CD4-positive, alpha-beta T cell (primary cell): ENCODE measurements at regions not wholly inside any gene's neighbourhood (a gene's known extent, or its start where the extent isn't known, plus 50 kb on each side); places are given as distances from the start of the nearest gene placed in this dataset.

ENCODE experiments used
- ATAC-seq: fragments of 200-7000 bp; cut with Tn5 transposase; one replicate; pipeline ENCODE4 v1.10.0; 2022; ENCODE audit warnings: mild to moderate bottlenecking; ENCODE audit not compliant: poor library complexity
- CTCF ChIA-PET: fragments of 350-600 bp; sonication (Branson Sonifier 250); formaldehyde crosslinking; loops from one replicate; lab custom pipeline; 2021; ENCODE audit warnings: antibody characterized with exemption, inconsistent platforms; lab: Charles Lee
- POLR2A ChIA-PET: fragments of 350-600 bp; sonication (Branson Sonifier 250); formaldehyde crosslinking; loops from one replicate; lab custom pipeline; 2021; ENCODE audit warnings: antibody characterized with exemption, inconsistent platforms; lab: Charles Lee
- DNase-seq, 14 experiments: peaks; one replicate each; pipeline ENCODE4 v3.0.0-alpha.2; 2013 to 2020; ENCODE audit warnings: mixed read lengths in 2 of 14
- H3K27ac ChIP-seq, 2 donors: one replicate each; pipeline versions ENCODE4 v1.5.1 to v1.7.0; 2013; ENCODE audit warnings: low read length in 2 of 2, low read depth in 1 of 2, mild to moderate bottlenecking in 1 of 2
- H3K27me3 ChIP-seq, 2 experiments: 1 replicate in 1 of 2; 2 replicates in 1 of 2; pipeline versions ENCODE4 v1.6.1 to v1.7.0; 2013; ENCODE audit warnings: low read length in 2 of 2, control low read depth in 1 of 2, mild to moderate bottlenecking in 1 of 2, moderate library complexity in 1 of 2; ENCODE audit not compliant: insufficient read depth in 2 of 2, control insufficient read depth in 1 of 2
- H3K36me3 ChIP-seq: one replicate; pipeline ENCODE4 v1.6.1; 2013; ENCODE audit warnings: low read length, control low read depth; ENCODE audit not compliant: insufficient read depth
- H3K4me1 ChIP-seq: one replicate; pipeline ENCODE4 v1.6.1; 2013; ENCODE audit warnings: low read length, control low read depth; ENCODE audit not compliant: insufficient read depth
- H3K4me3 ChIP-seq: one replicate; pipeline ENCODE4 v1.5.1; 2013; ENCODE audit warnings: mild to moderate bottlenecking, low read length, moderate library complexity
- H3K9me3 ChIP-seq, 2 experiments: 1 replicate in 1 of 2; 2 replicates in 1 of 2; pipeline versions ENCODE4 v1.6.1 to v1.7.0; 2013; ENCODE audit warnings: low read length in 2 of 2, mild to moderate bottlenecking in 2 of 2, control low read depth in 1 of 2, moderate library complexity in 1 of 2; ENCODE audit not compliant: control insufficient read depth in 1 of 2, insufficient read depth in 1 of 2
- H3K27ac Mint-ChIP-seq: one replicate; pipeline ENCODE4 v1.8.0; 2020; ENCODE audit warnings: mixed read lengths
- H3K27me3 Mint-ChIP-seq: one replicate; pipeline ENCODE4 v1.8.0; 2021; ENCODE audit warnings: mixed read lengths
- H3K36me3 Mint-ChIP-seq: one replicate; pipeline ENCODE4 v1.8.0; 2021; ENCODE audit warnings: low read depth, mixed read lengths
- H3K4me1 Mint-ChIP-seq: one replicate; pipeline ENCODE4 v1.8.0; 2021; ENCODE audit warnings: low read depth, mixed read lengths
- H3K4me3 Mint-ChIP-seq: one replicate; pipeline ENCODE4 v1.8.0; 2020; ENCODE audit warnings: mild to moderate bottlenecking, mixed read lengths
- H3K9me3 Mint-ChIP-seq: one replicate; pipeline ENCODE4 v1.8.0; 2020; ENCODE audit warnings: mixed read lengths
- intact Hi-C, 2 experiments: fragments of 100-400 bp; cut with DNase I in 1 of 2; cut with micrococcal nuclease in 1 of 2; formaldehyde crosslinking; loops; one replicate each; pipeline versions ENCODE4 v1.15.1 to v1.9.0; 2023 to 2025; cut with DNase I, micrococcal nuclease
- TF ChIP-seq, protein P1 (sequence below): fragments of 200-600 bp; IDR thresholded peaks from one replicate; pipeline ENCODE4 v1.8.0; 2022; ENCODE audit warnings: antibody characterized with exemption, mild to moderate bottlenecking

DNA sequence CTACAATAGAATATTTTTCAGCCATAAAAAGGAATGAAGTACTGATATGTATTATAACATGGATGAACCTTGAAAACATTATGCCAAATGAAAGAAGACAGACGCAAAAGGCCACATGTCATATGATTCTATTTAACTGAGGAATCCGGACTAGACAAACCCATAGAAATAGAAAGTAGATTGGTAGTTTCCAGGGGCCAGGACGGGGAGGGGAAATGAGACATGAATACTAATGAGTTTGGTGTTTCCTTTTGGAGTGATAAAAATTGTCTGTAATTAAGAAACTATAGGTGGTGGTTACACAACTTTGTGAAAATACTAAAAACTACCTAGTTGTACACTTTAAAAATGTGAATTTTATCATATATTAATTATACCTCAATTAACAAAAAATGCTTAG lies 247.6 kb downstream of the BCAT1 start:
- ChIA-PET POLR2A (no interaction called here), CTCF (no interaction called here)
- Mint-ChIP-seq H3K27ac (no peak overlapping the region), H3K4me1 (no peaks in the 10 kb centered on the region), H3K27me3 (no peaks in the 10 kb centered on the region), H3K36me3 (no peaks in the 10 kb centered on the region), H3K9me3 (no peaks in the 10 kb centered on the region), H3K4me3 (no peak overlapping the region)
- no peaks in the 10 kb centered on the region for H3K27me3 ChIP-seq
- DNase-seq = no peak
- intact Hi-C loops = no loop called here
- no peaks in the 10 kb centered on the region for H3K9me3 ChIP-seq
- H3K27ac ChIP-seq = no peak overlapping the region
- H3K36me3 ChIP-seq = no peaks in the 10 kb centered on the region
- no peaks in the 10 kb centered on the region for H3K4me1 ChIP-seq
- no peak overlapping the region for H3K4me3 ChIP-seq
- no peak for ATAC-seq
- TF ChIP-seq, protein P1, sequence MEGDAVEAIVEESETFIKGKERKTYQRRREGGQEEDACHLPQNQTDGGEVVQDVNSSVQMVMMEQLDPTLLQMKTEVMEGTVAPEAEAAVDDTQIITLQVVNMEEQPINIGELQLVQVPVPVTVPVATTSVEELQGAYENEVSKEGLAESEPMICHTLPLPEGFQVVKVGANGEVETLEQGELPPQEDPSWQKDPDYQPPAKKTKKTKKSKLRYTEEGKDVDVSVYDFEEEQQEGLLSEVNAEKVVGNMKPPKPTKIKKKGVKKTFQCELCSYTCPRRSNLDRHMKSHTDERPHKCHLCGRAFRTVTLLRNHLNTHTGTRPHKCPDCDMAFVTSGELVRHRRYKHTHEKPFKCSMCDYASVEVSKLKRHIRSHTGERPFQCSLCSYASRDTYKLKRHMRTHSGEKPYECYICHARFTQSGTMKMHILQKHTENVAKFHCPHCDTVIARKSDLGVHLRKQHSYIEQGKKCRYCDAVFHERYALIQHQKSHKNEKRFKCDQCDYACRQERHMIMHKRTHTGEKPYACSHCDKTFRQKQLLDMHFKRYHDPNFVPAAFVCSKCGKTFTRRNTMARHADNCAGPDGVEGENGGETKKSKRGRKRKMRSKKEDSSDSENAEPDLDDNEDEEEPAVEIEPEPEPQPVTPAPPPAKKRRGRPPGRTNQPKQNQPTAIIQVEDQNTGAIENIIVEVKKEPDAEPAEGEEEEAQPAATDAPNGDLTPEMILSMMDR = no peak

DNA sequence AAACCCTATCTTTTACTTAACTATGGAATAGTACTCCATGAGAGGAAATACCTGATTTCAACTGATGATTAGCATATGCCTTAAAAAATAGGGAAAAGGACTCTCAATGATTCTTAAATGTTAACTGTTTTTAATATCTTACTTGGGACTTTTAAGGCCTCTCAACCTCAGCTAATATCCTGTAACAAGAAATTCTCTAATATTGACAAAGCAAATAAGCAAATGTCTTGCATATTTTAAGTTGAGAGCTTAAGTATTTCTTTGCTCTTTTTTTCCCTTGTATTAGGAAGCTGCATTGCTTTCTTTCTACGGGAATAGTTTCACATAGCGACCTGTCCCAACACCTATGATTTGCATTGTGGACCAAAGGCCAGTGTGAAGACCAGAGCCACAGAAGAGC lies 249.9 kb downstream of the BCAT1 start:
- intact Hi-C loops = loop anchor here in 1 of 2 experiments (5.0 to 10.0 kb wide), 2 partner anchors 793 to 1464 kb away; no protein-coding TSS in a partner anchor
- no peak overlapping the region for H3K27ac Mint-ChIP-seq
- no peak overlapping the region for H3K4me3 Mint-ChIP-seq
- no peak for ATAC-seq
- ChIA-PET POLR2A (no interaction called here), CTCF (no interaction called here)
- no peaks in the 10 kb centered on the region for H3K9me3 Mint-ChIP-seq
- no peaks in the 10 kb centered on the region for H3K27me3 Mint-ChIP-seq
- no peaks in the 10 kb centered on the region for H3K4me1 ChIP-seq
- no peaks in the 10 kb centered on the region for H3K9me3 ChIP-seq
- H3K27me3 ChIP-seq = no peaks in the 10 kb centered on the region
- H3K36me3 Mint-ChIP-seq = no peaks in the 10 kb centered on the region
- H3K4me1 Mint-ChIP-seq = no peaks in the 10 kb centered on the region
- TF ChIP-seq, protein P1 = no peak
- no peak overlapping the region for H3K27ac ChIP-seq
- DNase-seq = no peak
- H3K4me3 ChIP-seq = no peak overlapping the region
- no peaks in the 10 kb centered on the region for H3K36me3 ChIP-seq

DNA sequence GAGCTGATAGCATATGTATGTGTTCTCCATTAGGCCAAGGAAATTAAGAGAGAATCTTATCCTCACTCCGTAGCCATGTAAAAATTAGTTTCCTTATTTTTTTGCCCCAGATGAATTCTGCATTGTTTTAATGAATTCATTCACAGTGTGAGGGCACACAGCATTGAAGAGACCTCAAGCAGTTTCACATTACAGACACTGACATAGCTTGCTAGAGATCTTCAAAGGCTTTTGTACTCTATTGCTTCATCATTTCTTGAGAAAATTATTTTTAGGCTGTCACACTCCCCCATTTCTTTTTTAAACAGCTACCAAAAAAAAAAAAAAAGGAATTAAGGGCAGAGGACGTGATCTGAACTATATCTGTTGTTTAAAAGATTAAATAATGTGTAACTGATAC lies 251.1 kb downstream of the BCAT1 start:
- Histone ChIP-seq H3K27me3 (no peaks in the 10 kb centered on the region), H3K27ac (no peak overlapping the region), H3K4me1 (no peaks in the 10 kb centered on the region), H3K9me3 (no peaks in the 10 kb centered on the region), H3K4me3 (no peak overlapping the region), H3K36me3 (no peaks in the 10 kb centered on the region)
- H3K9me3 Mint-ChIP-seq = no peaks in the 10 kb centered on the region
- TF ChIP-seq, protein P1 = no peak
- H3K36me3 Mint-ChIP-seq = no peaks in the 10 kb centered on the region
- no peak overlapping the region for H3K27ac Mint-ChIP-seq
- no peaks in the 10 kb centered on the region for H3K4me1 Mint-ChIP-seq
- DNase-seq (no peak), ATAC-seq (no peak)
- ChIA-PET POLR2A (no interaction called here), CTCF (no interaction called here)
- no peak overlapping the region for H3K4me3 Mint-ChIP-seq
- intact Hi-C loops = loop anchor here in 1 of 2 experiments (5.0 to 10.0 kb wide), 2 partner anchors 795 to 1463 kb away; no protein-coding TSS in a partner anchor
- H3K27me3 Mint-ChIP-seq = no peaks in the 10 kb centered on the region
